HG03097 (cell line): ENCODE measurements at regions not wholly inside any gene's neighbourhood (a gene's known extent, or its start where the extent isn't known, plus 50 kb on each side); places are given as distances from the start of the nearest gene placed in this dataset.
A peak's percentile ranks its signal among the peaks of the same experiment; 100 is the strongest.
"Not testable (repeated sequence)": the region's sequence is repeated elsewhere in the genome, so short reads cannot be mapped to it uniquely, and the experiment has no call there.

Source experiments
- ATAC-seq: cut with Tn5 transposase; IDR thresholded peaks from one replicate; pipeline ENCODE4 v1.9.1; 2021; ENCODE audit not compliant: unreplicated experiment, low FRiP score

DNA sequence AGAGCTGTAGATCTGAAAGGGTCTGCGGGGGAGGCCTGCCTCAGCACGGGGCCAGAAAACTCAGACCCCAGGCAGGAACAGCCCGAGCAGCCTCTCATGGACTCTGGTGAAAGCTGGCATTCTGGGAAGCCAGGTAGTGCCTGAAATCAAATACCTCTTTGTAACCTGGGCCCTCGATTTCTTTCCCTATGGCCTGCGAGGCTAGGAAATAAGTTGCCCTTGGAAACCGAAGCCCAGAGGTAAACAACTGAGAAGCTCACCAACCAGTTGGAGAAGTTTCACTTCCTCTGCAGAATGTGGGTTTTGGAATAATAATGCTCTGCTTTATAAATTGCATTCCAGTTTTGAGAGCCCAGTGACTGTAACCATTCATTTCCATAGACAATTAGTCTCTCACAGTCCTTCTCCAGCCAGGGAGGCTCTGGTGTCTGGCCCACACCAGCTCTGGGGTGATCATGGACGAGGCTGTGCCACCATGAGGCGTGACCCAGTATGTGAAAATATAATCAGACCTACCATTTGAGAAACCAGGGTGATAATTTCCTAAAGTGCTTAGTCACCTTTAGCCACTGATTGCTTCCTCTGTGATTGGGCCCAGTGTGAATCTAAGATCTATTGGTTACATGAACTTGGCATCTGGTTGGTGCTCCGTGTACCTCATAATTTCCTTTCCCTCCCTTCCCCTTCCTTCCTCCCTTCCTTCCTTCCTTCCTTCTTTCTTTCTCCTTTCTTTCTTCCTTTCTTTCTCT lies 133.1 kb upstream of the PELI1 start:
- no peak for ATAC-seq

DNA sequence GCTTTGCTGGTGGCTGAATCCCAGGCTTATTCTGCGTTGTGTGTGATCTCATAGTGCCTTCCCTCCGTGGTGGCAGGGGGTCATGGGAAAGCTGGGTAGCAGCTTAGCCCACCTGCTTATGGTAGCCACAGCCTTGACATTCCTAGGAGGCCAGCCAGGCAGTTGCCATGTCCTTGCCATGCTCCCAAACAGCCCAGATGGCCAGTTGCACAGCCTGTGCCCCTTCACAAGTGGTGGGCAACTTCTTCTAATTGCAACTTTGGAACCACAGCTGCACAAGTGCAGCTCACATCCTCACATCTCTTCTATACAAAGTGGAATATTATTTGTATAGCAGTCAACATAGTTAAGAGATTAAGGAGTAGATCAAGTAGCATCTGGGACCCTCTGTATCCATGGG lies 136.6 kb upstream of the PELI1 start:
- not testable (repeated sequence) for ATAC-seq

DNA sequence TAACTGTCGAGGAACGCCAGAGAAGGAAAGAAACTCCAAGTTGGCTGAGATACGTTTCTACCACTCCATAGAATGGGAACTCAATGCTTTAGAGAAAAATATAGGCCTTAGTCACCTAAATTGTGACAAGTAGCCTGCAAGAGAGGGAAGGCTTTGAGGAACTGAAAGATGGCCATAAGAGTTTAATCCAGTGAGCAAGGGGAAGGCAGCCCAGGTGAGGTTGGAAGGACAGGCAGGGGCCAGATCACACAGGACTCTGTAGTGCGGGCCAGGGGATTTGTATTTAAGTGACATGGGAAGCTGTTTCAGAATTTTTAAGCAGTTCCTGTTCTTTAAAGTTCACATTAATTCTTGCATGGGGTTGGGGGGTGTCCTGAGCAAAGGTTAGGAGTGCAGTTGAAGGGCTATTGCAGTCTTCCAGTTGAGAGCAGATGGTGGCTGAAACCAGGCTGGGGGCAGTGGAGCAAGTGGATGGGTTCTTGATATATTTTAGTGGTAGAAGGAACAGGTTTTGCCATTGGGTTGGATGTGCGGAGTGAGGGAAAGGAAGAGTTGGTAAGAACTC lies 138.9 kb upstream of the PELI1 start:
- peak; percentile 22 for ATAC-seq

DNA sequence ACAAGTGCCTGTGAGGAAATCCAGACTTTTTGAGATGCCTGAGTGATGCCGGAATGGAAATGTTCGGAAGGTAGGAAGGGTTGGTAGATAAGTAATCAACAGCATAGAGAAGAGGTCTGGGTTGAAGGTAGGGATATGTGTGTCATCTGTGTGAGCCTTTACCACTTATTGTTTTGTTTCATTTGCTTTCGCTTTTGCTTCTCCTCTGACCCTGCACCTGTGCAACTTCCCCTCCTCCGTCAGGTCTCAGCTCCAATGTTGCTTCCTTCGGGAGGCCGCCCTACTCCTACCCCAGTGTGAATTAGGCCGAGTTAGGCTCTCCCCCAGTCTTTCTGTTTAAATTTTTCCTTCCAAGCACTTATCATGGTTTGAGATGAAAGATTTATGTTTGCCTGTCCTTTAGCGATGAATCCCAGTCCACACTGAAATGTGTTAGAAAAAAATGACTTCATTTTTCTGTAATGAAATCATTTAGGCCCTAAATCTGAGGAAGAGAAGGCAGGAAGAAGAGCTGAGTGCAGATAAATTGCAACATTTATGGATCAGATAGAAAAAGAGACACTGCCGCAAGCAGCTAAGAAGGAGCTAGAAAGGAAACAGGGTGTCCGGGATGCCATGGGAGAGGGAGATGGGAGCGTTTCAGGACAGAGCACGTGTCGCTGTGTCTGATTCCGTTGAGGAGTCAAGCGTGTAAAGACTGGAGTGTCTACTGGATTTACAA lies 139.6 kb upstream of the PELI1 start:
- peak; percentile 75 for ATAC-seq

DNA sequence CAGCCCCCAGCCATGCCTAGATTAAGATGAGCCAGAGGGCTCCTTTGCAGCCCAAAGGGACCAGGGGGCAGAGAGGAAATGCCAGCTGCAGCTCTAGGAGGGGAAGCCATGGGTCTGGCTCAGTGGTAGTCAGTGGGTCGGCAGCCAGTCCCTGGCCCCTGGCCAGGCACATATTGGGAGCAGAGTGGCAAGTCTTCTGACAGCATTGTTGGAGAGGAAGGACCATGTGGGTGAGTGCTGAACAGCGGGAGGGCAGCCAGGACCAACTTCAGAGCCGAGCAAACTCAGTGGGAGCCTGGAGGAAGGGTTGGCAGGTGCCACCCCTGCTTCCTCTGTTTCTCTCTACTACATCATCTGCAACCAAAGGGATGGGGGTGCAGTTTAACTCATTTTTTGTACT lies 140.5 kb upstream of the PELI1 start:
- ATAC-seq, result no peak

DNA sequence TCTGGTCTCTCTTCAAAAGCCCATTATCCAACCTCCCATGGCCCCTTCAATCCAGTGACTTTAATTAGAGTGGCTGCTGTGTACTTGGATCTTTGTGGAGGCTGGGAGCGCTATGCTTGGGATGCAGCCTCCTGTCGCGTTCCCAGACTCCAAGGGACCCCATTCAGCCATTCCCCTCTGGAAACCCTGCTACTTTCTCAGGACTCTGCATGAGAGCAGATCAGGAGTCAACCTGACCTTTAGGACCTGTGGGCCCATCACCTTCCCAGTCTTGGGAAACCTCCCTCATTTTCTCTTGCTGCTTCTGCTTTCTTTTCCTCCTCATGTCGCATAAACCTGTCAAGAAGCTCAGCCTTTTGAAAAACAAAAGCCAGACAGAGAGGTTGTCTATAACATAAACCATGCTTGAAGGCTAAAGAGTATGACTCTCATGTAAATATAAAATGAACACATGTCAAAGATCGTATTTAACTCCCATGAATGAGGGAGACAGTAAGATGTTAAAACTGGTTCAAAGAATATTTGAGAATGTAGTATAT lies 143.1 kb upstream of the PELI1 start:
- no peak for ATAC-seq

DNA sequence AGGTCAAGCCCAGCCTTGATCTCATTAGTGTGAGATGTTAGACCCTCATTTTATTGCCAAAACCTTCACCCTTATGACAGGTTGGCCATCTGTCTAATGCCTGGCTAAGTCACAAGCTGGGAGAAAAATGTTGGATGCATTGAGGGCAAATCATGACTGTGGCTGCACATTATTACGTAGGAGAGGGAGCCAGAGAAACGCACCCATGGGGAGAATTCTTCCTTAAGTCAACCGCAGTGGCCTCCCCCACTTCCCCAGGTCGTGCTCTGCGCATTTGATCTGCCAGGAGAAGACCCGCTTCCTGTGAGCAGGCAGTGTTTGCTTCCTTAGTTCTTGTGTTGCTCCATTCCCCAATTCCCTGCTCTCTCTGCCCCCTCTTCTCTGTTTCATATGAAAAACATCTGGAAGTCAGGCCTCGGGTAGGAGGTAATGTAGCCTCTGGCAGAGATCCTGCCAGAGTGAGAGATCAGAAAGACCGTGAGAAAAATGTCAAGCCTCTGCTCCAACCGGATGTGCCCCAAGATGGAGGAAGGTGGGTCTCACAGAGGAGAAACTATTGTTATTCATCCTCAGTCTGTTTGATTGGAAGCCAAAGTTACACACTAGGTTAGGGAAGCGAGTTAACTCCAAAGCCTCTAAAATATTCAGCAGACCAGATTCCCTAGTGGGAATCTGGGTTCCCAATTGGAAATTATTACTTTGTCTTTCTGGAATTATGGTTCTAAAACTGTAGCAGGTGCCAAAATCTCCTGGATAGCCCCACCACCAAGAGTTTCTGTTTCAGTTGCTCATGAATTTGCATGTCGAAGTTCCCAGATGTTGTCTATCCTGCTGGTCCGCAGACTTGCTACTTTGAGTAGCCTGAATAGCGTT lies 144.3 kb upstream of the PELI1 start:
- no peak for ATAC-seq

DNA sequence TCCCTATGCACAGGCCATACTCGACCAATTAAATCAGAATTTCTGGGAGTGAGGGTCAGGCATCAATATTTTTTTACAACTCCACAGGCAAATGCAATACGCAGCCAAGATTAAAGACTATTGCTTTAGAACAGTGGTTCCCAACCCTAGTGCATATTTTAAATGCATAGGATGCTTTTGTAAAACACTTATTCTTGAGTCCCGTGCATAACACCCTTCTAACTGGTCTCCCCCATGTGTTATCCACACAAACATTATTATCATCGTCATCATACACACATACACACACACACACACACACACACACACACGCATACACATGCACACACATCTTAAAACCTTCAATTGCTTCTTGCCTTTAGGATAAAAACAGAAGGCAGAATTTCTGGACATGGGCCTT lies 145.0 kb upstream of the PELI1 start:
- ATAC-seq, result no peak

DNA sequence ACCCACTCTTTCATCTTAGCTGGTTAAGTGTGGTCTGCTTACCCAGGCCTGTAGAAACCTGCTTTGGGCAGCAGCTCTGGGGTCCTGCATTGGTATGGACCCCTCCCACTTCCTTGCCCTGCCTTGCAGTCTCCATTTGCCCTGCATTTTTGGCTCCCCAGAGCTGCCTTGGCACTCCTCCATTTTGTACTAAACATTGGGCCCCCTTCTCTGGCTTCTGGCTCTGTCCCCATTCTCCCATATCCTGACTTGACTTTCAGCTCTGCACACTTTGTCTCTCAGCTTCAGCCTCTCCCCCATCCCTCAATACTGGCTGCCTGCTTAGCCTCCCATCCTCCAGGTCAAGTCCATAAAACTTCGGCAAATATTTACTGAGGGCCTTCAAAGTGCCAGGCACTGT lies 145.5 kb upstream of the PELI1 start:
- no peak for ATAC-seq

DNA sequence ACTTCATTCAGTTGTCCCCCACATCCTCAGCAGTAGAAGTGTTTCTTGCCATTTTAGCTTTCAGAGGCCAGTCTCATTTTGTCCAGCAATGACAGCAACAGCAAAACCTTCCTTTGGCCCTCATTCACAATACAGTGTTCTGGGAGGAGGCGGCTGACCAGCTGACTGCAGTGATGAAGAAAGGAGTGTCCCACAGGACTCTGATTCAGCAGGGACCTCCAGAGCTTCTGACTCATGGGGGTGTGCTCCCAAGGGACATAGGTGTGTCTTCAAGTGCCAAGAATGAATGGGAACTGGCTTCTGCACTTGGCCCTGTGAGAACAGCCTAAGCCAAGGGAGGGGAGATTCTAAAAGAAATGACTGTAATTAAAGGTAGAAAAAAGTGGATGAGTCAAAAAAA lies 147.0 kb upstream of the PELI1 start:
- ATAC-seq, result no peak

DNA sequence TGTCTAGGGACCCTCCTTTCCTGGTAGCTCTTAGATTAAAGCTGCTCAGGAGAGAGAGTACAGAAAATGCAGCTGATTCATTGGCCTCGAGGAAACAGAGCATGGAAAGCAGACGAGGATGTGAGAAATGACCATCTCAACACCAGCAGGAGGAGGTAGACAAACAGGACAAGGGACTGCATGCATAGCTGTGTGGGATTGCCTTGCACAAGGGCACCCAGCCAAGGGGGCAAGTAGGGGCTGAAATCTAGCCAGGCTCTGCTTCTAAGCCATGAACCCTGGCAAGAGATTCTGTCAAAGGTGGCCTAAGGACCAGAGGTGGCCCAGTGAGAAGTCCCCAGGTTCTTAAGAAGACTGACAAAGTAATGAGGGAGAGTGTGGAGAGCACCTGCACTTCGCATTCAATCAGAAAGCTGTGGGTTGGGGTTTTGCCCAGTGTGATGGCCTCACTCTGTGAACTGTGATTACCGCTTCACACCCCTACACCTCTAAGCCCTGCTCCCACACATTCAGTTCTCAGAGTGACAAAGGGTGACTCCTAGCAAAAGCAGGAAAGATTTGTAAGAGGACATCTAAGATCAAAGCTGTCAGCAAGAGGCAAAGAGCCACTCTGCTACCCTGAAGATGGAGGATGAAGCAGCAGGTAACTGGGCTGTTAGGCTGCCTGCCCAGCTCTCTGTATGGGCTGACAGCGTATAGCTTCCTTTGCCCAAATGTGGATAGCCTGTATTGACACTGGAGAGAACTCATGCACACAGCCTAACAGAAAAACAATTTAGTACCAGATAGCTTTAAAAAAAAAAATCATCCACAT lies 151.3 kb upstream of the PELI1 start:
- ATAC-seq, result no peak

DNA sequence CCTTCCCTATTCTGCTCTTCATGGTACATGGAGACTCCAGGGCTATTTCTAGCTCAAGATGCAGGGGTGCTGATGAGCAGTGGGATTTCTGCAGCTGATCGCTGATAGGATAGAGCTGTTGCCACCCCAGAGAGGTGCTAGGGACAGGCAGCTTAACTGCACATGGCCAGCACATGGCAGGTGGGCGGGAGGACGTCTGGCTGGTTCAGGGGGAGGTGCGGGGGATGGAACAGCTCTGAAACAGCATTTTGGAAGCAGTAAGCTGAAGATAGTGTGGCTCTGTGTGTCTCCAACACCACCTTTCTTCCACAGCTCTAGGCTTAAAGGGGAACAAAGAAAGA lies 151.9 kb upstream of the PELI1 start:
- no peak for ATAC-seq

DNA sequence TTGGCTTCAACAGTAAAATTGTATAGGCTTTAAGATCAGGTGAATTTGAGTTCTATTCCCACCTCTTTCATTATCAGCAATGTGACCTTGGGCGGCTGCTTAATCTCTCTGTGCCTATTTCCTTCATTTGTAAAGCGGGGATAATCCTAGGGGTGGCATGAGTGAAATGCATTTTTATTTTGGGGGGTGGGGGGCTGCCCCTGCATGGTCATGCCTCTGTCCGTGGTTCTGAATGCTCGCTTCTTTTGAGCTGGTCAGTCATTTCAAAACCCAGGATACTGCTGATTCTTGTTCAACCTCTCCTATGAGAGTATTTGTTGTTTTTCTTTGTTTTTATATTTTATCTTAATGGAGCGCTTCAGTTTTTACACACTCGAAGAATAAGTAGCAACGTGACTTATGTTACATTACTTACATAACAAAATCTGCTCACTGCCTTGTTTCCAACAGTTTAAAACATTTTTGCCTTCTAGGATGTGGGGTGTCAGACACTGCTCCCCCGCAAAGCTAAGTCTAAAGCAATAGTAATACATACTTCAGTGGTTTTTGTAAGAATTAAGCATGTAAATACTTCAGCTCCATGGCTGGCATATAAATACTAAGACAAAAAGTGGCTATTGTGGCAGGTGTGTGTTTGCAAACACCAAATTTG lies 152.6 kb upstream of the PELI1 start:
- no peak for ATAC-seq

DNA sequence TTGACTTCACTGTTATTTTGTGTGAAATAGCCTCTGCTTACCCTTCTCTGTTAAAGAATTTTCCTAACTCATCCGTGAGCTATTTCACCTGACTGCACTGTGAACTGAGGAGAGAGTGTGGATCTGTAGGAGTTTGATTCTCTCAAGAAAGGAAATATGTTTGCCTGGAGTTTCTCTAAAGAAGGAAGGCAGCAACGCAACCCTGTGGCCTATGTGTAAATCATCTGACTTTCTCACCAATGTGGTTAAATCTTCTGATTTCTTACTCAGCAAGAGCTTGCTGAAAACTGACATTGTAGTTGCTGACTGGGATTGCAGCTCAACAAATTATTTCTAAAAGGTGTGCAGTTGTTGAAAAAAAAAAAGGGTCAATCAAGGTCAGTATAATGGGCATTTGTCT lies 153.9 kb upstream of the PELI1 start:
- ATAC-seq, result no peak

DNA sequence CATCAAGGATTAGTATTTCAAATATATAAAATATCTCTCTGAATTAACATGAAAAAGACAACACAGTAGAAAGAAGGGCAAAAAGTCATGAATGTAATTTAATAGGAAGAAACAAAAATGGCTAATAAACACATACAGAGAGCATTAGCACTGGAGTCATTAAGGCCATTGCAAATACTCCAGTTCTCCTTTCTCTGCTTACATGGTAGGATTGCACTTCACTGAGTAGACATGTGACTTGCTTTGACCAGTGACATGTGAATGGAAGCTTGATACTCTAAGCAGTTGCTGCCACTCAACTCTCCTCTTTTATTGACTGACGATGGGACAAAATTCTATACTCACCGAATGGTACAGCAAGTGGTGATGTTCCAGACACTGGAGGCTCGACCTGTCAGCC lies 153.9 kb upstream of the LGALSL start:
- ATAC-seq, result no peak

DNA sequence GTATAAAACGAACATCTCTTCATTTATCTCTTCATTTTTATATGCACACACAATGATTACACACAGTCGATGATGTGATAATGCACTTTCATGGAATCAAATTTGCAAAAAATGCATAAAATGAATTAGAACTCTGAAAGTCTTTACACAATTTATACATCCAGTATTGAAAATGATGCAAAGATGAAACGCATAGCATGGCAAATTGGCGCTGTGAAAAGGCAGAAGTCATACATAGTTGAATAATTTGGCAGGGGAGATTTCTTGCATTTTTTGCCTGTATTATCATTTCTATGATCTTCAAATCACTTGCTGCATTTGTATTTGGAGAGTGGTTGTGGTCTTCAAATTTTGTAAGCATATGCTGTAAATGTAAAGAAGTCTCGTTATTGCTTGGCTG lies 150.7 kb upstream of the LGALSL start:
- ATAC-seq, result no peak

DNA sequence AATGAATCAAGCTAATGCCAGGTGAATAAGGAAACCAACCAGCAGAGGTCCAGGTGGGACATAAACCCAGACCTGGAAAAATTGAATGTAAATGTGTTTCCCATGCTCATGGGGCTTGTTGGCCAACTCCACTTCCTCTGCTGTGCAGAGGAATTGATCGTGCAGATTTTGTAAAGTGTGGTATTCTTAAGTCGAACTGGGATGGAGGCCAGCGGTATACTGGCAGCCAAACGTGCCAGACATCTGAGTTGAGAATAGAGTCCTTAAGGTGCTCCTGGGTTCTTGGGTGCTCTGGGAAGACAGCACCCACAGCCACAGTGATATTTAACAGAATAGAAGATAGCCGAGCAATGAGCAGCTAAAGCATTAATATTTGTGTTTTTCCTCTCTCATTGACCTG lies 146.5 kb upstream of the LGALSL start:
- no peak for ATAC-seq

DNA sequence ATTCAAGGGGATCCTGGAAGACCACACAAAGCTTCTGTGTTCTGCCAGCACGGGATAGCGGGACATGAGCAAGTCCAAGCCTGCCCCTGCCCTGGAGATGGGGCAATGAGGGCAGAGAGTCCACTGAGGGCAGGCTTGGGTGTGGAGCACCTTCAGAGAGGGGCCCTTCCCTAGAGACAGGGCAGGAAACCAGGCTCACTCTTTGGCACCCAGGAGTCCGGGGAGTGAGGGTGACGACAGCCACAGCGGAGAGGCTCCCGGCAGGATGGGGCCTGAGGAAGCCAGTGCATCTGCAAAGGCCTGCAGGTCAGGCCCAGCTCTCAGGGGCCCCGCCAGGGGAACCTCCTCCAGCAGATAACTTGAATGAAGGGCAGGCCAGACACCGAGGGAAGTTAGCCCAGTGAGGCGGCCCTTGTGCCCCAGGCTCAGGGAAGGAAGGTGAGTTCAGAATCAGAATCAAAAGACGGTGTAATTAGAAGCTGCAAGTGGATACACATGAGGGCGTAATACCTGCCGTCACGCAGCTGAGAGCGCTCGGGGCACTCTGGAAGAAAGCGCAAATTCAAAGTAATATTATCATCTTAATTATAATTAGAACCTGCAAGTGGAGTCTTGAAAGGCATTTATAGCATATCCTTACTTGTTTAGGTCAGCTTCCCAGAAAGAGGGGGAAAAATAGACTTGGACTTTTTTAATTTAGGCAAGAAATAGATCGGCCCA lies 142.6 kb upstream of the LGALSL start:
- ATAC-seq, result no peak
